NCI-H2081 (cell line): ENCODE measurements at regions not wholly inside any gene's neighbourhood (a gene's known extent, or its start where the extent isn't known, plus 50 kb on each side); places are given as distances from the start of the nearest gene placed in this dataset.

Experiments
- DNase-seq, 2 experiments: peaks; one replicate each; lab custom pipeline; 2025; lab: John Stamatoyannopoulos, UW

- no peak for DNase-seq
Observed at GRCh38 chr1:112318263-112318662, 77.8 kb upstream of the CTTNBP2NL start.

GRCh38 chr1:112318698-112319370 is 77.2 kb upstream of the CTTNBP2NL start:
- no peak for DNase-seq

GRCh38 chr1:112319371-112320040 is 76.5 kb upstream of the CTTNBP2NL start:
- no peak for DNase-seq

- DNase-seq: no peak
Observed at GRCh38 chr1:112320058-112320457, 76.0 kb upstream of the CTTNBP2NL start.

- no peak for DNase-seq
Observed at GRCh38 chr1:112322018-112322417, 74.0 kb upstream of the CTTNBP2NL start.

- no peak for DNase-seq
Observed at GRCh38 chr1:112322983-112323678, 72.9 kb upstream of the CTTNBP2NL start.

GRCh38 chr1:112325504-112325903 is 70.5 kb upstream of the CTTNBP2NL start:
- peak in 1 of 2 experiments; percentile 33 for DNase-seq

- no peak for DNase-seq
Observed at GRCh38 chr1:112328600-112328999, 67.4 kb upstream of the CTTNBP2NL start.

- no peak for DNase-seq
Observed at GRCh38 chr1:112332176-112333150, 63.6 kb upstream of the CTTNBP2NL start.

- DNase-seq: no peak
Observed at GRCh38 chr1:112335351-112335750, 60.7 kb upstream of the CTTNBP2NL start.

GRCh38 chr1:112337028-112337531 is 58.9 kb upstream of the CTTNBP2NL start:
- DNase-seq: peak in 1 of 2 experiments; percentile 8

- DNase-seq: no peak
Observed at GRCh38 chr1:112341986-112342385, 54.0 kb upstream of the CTTNBP2NL start.

GRCh38 chr1:112342558-112342957 is 53.5 kb upstream of the CTTNBP2NL start:
- no peak for DNase-seq

GRCh38 chr1:112344754-112345423 is 51.1 kb upstream of the CTTNBP2NL start:
- DNase-seq: no peak
